ENCODE measurements at regions not wholly inside any gene's neighbourhood (a gene's known extent, or its start where the extent isn't known, plus 50 kb on each side); places are given as distances from the start of the nearest gene placed in this dataset.

- H3K4me3 ChIP-seq (ENCODE audit: low read depth, low read length), result no peak overlapping the region
Observed at GRCh38 chr18:40708726-40709125, 1246.3 kb upstream of the PIK3C3 start.

GRCh38 chr18:40707797-40708196 is 1247.2 kb upstream of the PIK3C3 start:
- no peak overlapping the region for H3K4me3 ChIP-seq (ENCODE audit: low read depth, low read length)

GRCh38 chr18:40698129-40698528 is 1256.9 kb upstream of the PIK3C3 start:
- no peak overlapping the region for H3K4me3 ChIP-seq (ENCODE audit: low read depth, low read length)

- H3K4me3 ChIP-seq (ENCODE audit: low read depth, low read length), result no peak overlapping the region
Observed at GRCh38 chr18:40695526-40695925, 1259.5 kb upstream of the PIK3C3 start.

- H3K4me3 ChIP-seq (ENCODE audit: low read depth, low read length), result no peak overlapping the region
Observed at GRCh38 chr18:40692871-40693270, 1262.2 kb upstream of the PIK3C3 start.

- no peak overlapping the region for H3K4me3 ChIP-seq (ENCODE audit: low read depth, low read length)
Observed at GRCh38 chr18:40690062-40690461, 1265.0 kb upstream of the PIK3C3 start.

- no peak overlapping the region for H3K4me3 ChIP-seq (ENCODE audit: low read depth, low read length)
Observed at GRCh38 chr18:40687399-40687798, 1267.6 kb upstream of the PIK3C3 start.

- H3K4me3 ChIP-seq (ENCODE audit: low read depth, low read length), result no peak overlapping the region
Observed at GRCh38 chr18:40686836-40687235, 1268.2 kb upstream of the PIK3C3 start.

- H3K4me3 ChIP-seq (ENCODE audit: low read depth, low read length), result no peak overlapping the region
Observed at GRCh38 chr18:40685219-40685618, 1269.8 kb upstream of the PIK3C3 start.

GRCh38 chr18:40678318-40678717 is 1276.7 kb upstream of the PIK3C3 start:
- H3K4me3 ChIP-seq (ENCODE audit: low read depth, low read length), result no peak overlapping the region

GRCh38 chr18:40676668-40677067 is 1278.4 kb upstream of the PIK3C3 start:
- H3K4me3 ChIP-seq (ENCODE audit: low read depth, low read length), result no peak overlapping the region

- H3K4me3 ChIP-seq (ENCODE audit: low read depth, low read length), result no peak overlapping the region
Observed at GRCh38 chr18:40673150-40673549, 1281.9 kb upstream of the PIK3C3 start.

- no peak overlapping the region for H3K4me3 ChIP-seq (ENCODE audit: low read depth, low read length)
Observed at GRCh38 chr18:40672590-40672989, 1282.4 kb upstream of the PIK3C3 start.

GRCh38 chr18:40670668-40671375 is 1284.2 kb upstream of the PIK3C3 start:
- no peak overlapping the region for H3K4me3 ChIP-seq (ENCODE audit: low read depth, low read length)

GRCh38 chr18:40662898-40663437 is 1292.1 kb upstream of the PIK3C3 start:
- no peak overlapping the region for H3K4me3 ChIP-seq (ENCODE audit: low read depth, low read length)

GRCh38 chr18:40653682-40654081 is 1301.4 kb upstream of the PIK3C3 start:
- H3K4me3 ChIP-seq (ENCODE audit: low read depth, low read length), result no peak overlapping the region

- H3K4me3 ChIP-seq (ENCODE audit: low read depth, low read length), result no peak overlapping the region
Observed at GRCh38 chr18:40652321-40652720, 1302.7 kb upstream of the PIK3C3 start.

GRCh38 chr18:40651163-40651562 is 1303.9 kb upstream of the PIK3C3 start:
- no peak overlapping the region for H3K4me3 ChIP-seq (ENCODE audit: low read depth, low read length)

GRCh38 chr18:40642692-40643229 is 1312.3 kb upstream of the PIK3C3 start:
- H3K4me3 ChIP-seq (ENCODE audit: low read depth, low read length), result no peak overlapping the region

- H3K4me3 ChIP-seq (ENCODE audit: low read depth, low read length), result no peak overlapping the region
Observed at GRCh38 chr18:40631319-40631718, 1323.7 kb upstream of the PIK3C3 start.

GRCh38 chr18:40630496-40630895 is 1324.5 kb upstream of the PIK3C3 start:
- no peak overlapping the region for H3K4me3 ChIP-seq (ENCODE audit: low read depth, low read length)

GRCh38 chr18:40624959-40625358 is 1330.1 kb upstream of the PIK3C3 start:
- H3K4me3 ChIP-seq (ENCODE audit: low read depth, low read length), result no peak overlapping the region

- no peak overlapping the region for H3K4me3 ChIP-seq (ENCODE audit: low read depth, low read length)
Observed at GRCh38 chr18:40613721-40614120, 1341.3 kb upstream of the PIK3C3 start.
